Esophagus squamous epithelium (tissue), 4 donors: ENCODE measurements at regions not wholly inside any gene's neighbourhood (a gene's known extent, or its start where the extent isn't known, plus 50 kb on each side); places are given as distances from the start of the nearest gene placed in this dataset.

Experiments used
- CTCF ChIP-seq, 6 experiments: fragments of 450-650 bp in 4 of 6; fragments of 200-600 bp in 2 of 6; sonication (generic) in 2 of 6; IDR thresholded peaks; one replicate each; pipeline ENCODE4 v1.5.1; 2016 to 2019; ENCODE audit warnings: antibody characterized with exemption in 6 of 6, mild to moderate bottlenecking in 4 of 6, moderate library complexity in 4 of 6
- POLR2A ChIP-seq, 4 donors: fragments of 450-650 bp; IDR thresholded peaks; one replicate each; pipeline ENCODE4 v1.6.1; 2017; ENCODE audit warnings: antibody characterized with exemption in 4 of 4, mild to moderate bottlenecking in 4 of 4, moderate library complexity in 3 of 4

GRCh38 chrX:42708222-42708621 lies 69.7 kb downstream of the PPP1R2C start:
- no peak for TF ChIP-seq POLR2A (IDR thresholded peaks at IDR 0.05)
- no peak for TF ChIP-seq CTCF (IDR thresholded peaks at IDR 0.05)
